K562 (cell line): ENCODE measurements at regions not wholly inside any gene's neighbourhood (a gene's known extent, or its start where the extent isn't known, plus 50 kb on each side); places are given as distances from the start of the nearest gene placed in this dataset.

Experiments used
- ATF3 ChIP-seq, 2 experiments: fragments of 450-650 bp in 1 of 2; sonication (generic) in 1 of 2; formaldehyde crosslinking in 1 of 2; IDR thresholded peaks in 1 of 2; conservative IDR thresholded peaks in 1 of 2; 2 replicates each; pipeline versions ENCODE4 v1.6.1 to v1.8.1; 2016 to 2023; ENCODE audit warnings: mild to moderate bottlenecking in 2 of 2, moderate library complexity in 2 of 2, inconsistent platforms in 1 of 2, missing genetic modification reagents in 1 of 2
- E4F1 ChIP-seq: fragments of 250-450 bp; sonication (Bioruptor Pico); IDR thresholded peaks from 2 replicates; pipeline ENCODE4 v1.5.0; 2021; ENCODE audit warnings: mild to moderate bottlenecking, borderline replicate concordance
- HMG20B ChIP-seq: fragments of 250-450 bp; sonication (Bioruptor Pico); IDR thresholded peaks from 2 replicates; pipeline ENCODE4 v1.5.0; 2021; ENCODE audit warnings: mild to moderate bottlenecking
- HMGXB4 ChIP-seq: sonication (generic); formaldehyde crosslinking; IDR thresholded peaks from 2 replicates; pipeline ENCODE4 v1.8.1; 2023; ENCODE audit warnings: mild to moderate bottlenecking, missing genetic modification reagents
- JUNB ChIP-seq: fragments of 450-650 bp; formaldehyde crosslinking; conservative IDR thresholded peaks from 2 replicates; pipeline ENCODE4 v1.4.0; 2020; ENCODE audit warnings: mild to moderate bottlenecking
- KAT2B ChIP-seq: IDR thresholded peaks from one replicate; pipeline ENCODE4 v1.6.1; 2012; ENCODE audit warnings: low read depth, mild to moderate bottlenecking, control low read depth, inconsistent platforms, low read length, moderate library complexity
- MBD1 ChIP-seq: fragments of 250-450 bp; sonication (Bioruptor Pico); IDR thresholded peaks from 2 replicates; pipeline ENCODE4 v1.8.0; 2022; ENCODE audit warnings: inconsistent platforms
- NCOA6 ChIP-seq: fragments of 450-650 bp; IDR thresholded peaks from 2 replicates; pipeline ENCODE4 v1.6.1; 2017; ENCODE audit warnings: mild to moderate bottlenecking
- PURB ChIP-seq: sonication (generic); formaldehyde crosslinking; IDR thresholded peaks from 2 replicates; pipeline ENCODE4 v1.9.0; 2021; ENCODE audit warnings: low read depth, mild to moderate bottlenecking, missing genetic modification reagents
- STAT5A ChIP-seq: IDR thresholded peaks from 2 replicates; pipeline ENCODE4 v1.6.1; 2012; ENCODE audit warnings: low read length, inconsistent platforms, borderline replicate concordance
- TSHZ1 ChIP-seq: fragments of 250-450 bp; sonication (Bioruptor Pico); IDR thresholded peaks from 2 replicates; pipeline ENCODE4 v1.4.0; 2020; ENCODE audit warnings: mild to moderate bottlenecking, moderate library complexity
- WHSC1 ChIP-seq: IDR thresholded peaks from one replicate; pipeline ENCODE4 v1.6.1; 2012; ENCODE audit warnings: low read length, control low read depth, inconsistent platforms
- XRCC5 ChIP-seq: fragments of 200-400 bp; formaldehyde crosslinking; IDR thresholded peaks from 2 replicates; pipeline ENCODE4 v1.6.1; 2017; ENCODE audit warnings: low read depth, mild to moderate bottlenecking, low read length
- ZNF41 ChIP-seq: fragments of 250-450 bp; sonication (Bioruptor Pico); conservative IDR thresholded peaks from 2 replicates; pipeline ENCODE4 v1.4.0; 2020; ENCODE audit warnings: mild to moderate bottlenecking
- ZNF583 ChIP-seq: fragments of 250-450 bp; sonication (Bioruptor Pico); IDR thresholded peaks from 2 replicates; pipeline ENCODE4 v1.4.0; 2020
- ZNF77 ChIP-seq: fragments of 250-450 bp; sonication (Bioruptor Pico); IDR thresholded peaks from 2 replicates; pipeline ENCODE4 v1.5.0; 2020

- TF ChIP-seq HMGXB4 (CRISPR knock-in tag), result no peak
- no peak for TF ChIP-seq NCOA6
- 0 out of 2 replicates have a peak, but pooled peaks have one; percentile 32 for TF ChIP-seq MBD1 (CRISPR knock-in tag)
- no peak for TF ChIP-seq WHSC1
- no peak for TF ChIP-seq STAT5A
- no peak for TF ChIP-seq ZNF41
- TF ChIP-seq ZNF583 (CRISPR knock-in tag), result no peak
- TF ChIP-seq KAT2B, result no peak
- TF ChIP-seq PURB (CRISPR knock-in tag), result no peak
- no peak for TF ChIP-seq TSHZ1 (CRISPR knock-in tag)
- no peak for TF ChIP-seq HMG20B (CRISPR knock-in tag)
- no peak for TF ChIP-seq JUNB
- no peak for TF ChIP-seq ZNF77
- no peak for TF ChIP-seq E4F1 (CRISPR knock-in tag)
- no peak for TF ChIP-seq XRCC5
- TF ChIP-seq ATF3 (IDR thresholded peaks at IDR 0.05), result no peak
- TF ChIP-seq ATF3 (CRISPR knock-in tag; conservative IDR thresholded peaks at IDR 0.05), result no peak
Measured at GRCh38 chr6:27176523-27177484, 70.7 kb upstream of the PRSS16 start (continued).
